ENCODE measurements at regions not wholly inside any gene's neighbourhood (a gene's known extent, or its start where the extent isn't known, plus 50 kb on each side); places are given as distances from the start of the nearest gene placed in this dataset.

GRCh38 chr4:126247409-126247808 is 932.7 kb downstream of the FAT4 start:
- no peaks in the 10 kb centered on the region for H3K27me3 ChIP-seq (replicated peaks)
- no peaks in the 10 kb centered on the region for H3K36me3 ChIP-seq (replicated peaks)
- in situ Hi-C loops (cut with HindIII; ENCODE audit: low pct_ligation_motif_present, low sequenced_read_pairs), result no loop called here
- no peak for TF ChIP-seq CTCF (IDR thresholded peaks at IDR 0.05; ENCODE audit: low read depth, low read length, missing control alignments)
- no peak overlapping the region for H3K27ac ChIP-seq
- no peak overlapping the region for H3K4me3 ChIP-seq (ENCODE audit: low read depth, low read length)
- DNase-seq, result no peak

- in situ Hi-C loops (cut with HindIII; ENCODE audit: low pct_ligation_motif_present, low sequenced_read_pairs), result no loop called here
- no peak for DNase-seq
- Histone ChIP-seq H3K27ac (no peak overlapping the region), H3K27me3 (replicated peaks) (no peaks in the 10 kb centered on the region), H3K36me3 (replicated peaks) (no peaks in the 10 kb centered on the region), H3K4me3 (ENCODE audit: low read depth, low read length) (no peak overlapping the region)
- no peak for TF ChIP-seq CTCF (IDR thresholded peaks at IDR 0.05; ENCODE audit: low read depth, low read length, missing control alignments)
Measured at GRCh38 chr4:126250006-126250405, 935.3 kb downstream of the FAT4 start.

GRCh38 chr4:126251169-126251568 is 936.4 kb downstream of the FAT4 start:
- TF ChIP-seq CTCF (IDR thresholded peaks at IDR 0.05; ENCODE audit: low read depth, low read length, missing control alignments), result no peak
- Histone ChIP-seq H3K27me3 (replicated peaks) (no peaks in the 10 kb centered on the region), H3K36me3 (replicated peaks) (no peaks in the 10 kb centered on the region), H3K27ac (no peak overlapping the region), H3K4me3 (ENCODE audit: low read depth, low read length) (no peak overlapping the region)
- in situ Hi-C loops (cut with HindIII; ENCODE audit: low pct_ligation_motif_present, low sequenced_read_pairs), result no loop called here
- DNase-seq, result no peak

GRCh38 chr4:126262665-126263064 is 947.9 kb downstream of the FAT4 start:
- Histone ChIP-seq H3K27me3 (replicated peaks) (no peaks in the 10 kb centered on the region), H3K27ac (no peak overlapping the region), H3K4me3 (ENCODE audit: low read depth, low read length) (no peak overlapping the region), H3K36me3 (replicated peaks) (no peaks in the 10 kb centered on the region)
- in situ Hi-C loops (cut with HindIII; ENCODE audit: low pct_ligation_motif_present, low sequenced_read_pairs), result no loop called here
- DNase-seq, result no peak
- TF ChIP-seq CTCF (IDR thresholded peaks at IDR 0.05; ENCODE audit: low read depth, low read length, missing control alignments), result no peak

GRCh38 chr4:126264839-126265238 is 950.1 kb downstream of the FAT4 start:
- Histone ChIP-seq H3K27ac (no peak overlapping the region), H3K4me3 (ENCODE audit: low read depth, low read length) (no peak overlapping the region), H3K36me3 (replicated peaks) (no peaks in the 10 kb centered on the region), H3K27me3 (replicated peaks) (no peaks in the 10 kb centered on the region)
- TF ChIP-seq CTCF (IDR thresholded peaks at IDR 0.05; ENCODE audit: low read depth, low read length, missing control alignments), result no peak
- in situ Hi-C loops (cut with HindIII; ENCODE audit: low pct_ligation_motif_present, low sequenced_read_pairs), result no loop called here
- no peak for DNase-seq

- in situ Hi-C loops (cut with HindIII; ENCODE audit: low pct_ligation_motif_present, low sequenced_read_pairs), result no loop called here
- Histone ChIP-seq H3K27ac (no peak overlapping the region), H3K4me3 (ENCODE audit: low read depth, low read length) (no peak overlapping the region), H3K36me3 (replicated peaks) (no peaks in the 10 kb centered on the region), H3K27me3 (replicated peaks) (no peaks in the 10 kb centered on the region)
- no peak for DNase-seq
- TF ChIP-seq CTCF (IDR thresholded peaks at IDR 0.05; ENCODE audit: low read depth, low read length, missing control alignments), result no peak
Measured at GRCh38 chr4:126265888-126266287, 951.1 kb downstream of the FAT4 start.
